PC-3 (cell line): ENCODE measurements at regions not wholly inside any gene's neighbourhood (a gene's known extent, or its start where the extent isn't known, plus 50 kb on each side); places are given as distances from the start of the nearest gene placed in this dataset.

ENCODE experiments used
- CTCF ChIP-seq: fragments of 300-600 bp; sonication (generic); conservative IDR thresholded peaks from 2 replicates; pipeline ENCODE4 v1.5.1; 2017; ENCODE audit warnings: antibody characterized with exemption, low read depth, mild to moderate bottlenecking, low read length
- EZH2 ChIP-seq: fragments of 300-600 bp; sonication (generic); IDR thresholded peaks from one replicate; pipeline ENCODE4 v1.6.1; 2017; ENCODE audit warnings: antibody characterized with exemption, mild to moderate bottlenecking, low read length; ENCODE audit not compliant: unreplicated experiment
- EZH2phosphoT487 ChIP-seq: fragments of 300-600 bp; sonication (generic); IDR thresholded peaks from 2 replicates; pipeline ENCODE4 v1.6.1; 2018; ENCODE audit warnings: mild to moderate bottlenecking, antibody characterized with exemption, low read length, borderline replicate concordance

- TF ChIP-seq CTCF (no peak), EZH2 (no peak), EZH2phosphoT487 (no peak)
Observed at GRCh38 chr11:120020981-120021380, 116.9 kb downstream of the TRIM29 start.
